DMS114 treated with DMSO at 0.1 percent for 48 hours (cell line): ENCODE measurements at regions not wholly inside any gene's neighbourhood (a gene's known extent, or its start where the extent isn't known, plus 50 kb on each side); places are given as distances from the start of the nearest gene placed in this dataset.
"Not testable (repeated sequence)": the region's sequence is repeated elsewhere in the genome, so short reads cannot be mapped to it uniquely, and the experiment has no call there.

ENCODE experiments used
- DNase-seq: peaks from one replicate; lab custom pipeline; 2025; ENCODE audit not compliant: unreplicated experiment; lab: John Stamatoyannopoulos, UW

DNA sequence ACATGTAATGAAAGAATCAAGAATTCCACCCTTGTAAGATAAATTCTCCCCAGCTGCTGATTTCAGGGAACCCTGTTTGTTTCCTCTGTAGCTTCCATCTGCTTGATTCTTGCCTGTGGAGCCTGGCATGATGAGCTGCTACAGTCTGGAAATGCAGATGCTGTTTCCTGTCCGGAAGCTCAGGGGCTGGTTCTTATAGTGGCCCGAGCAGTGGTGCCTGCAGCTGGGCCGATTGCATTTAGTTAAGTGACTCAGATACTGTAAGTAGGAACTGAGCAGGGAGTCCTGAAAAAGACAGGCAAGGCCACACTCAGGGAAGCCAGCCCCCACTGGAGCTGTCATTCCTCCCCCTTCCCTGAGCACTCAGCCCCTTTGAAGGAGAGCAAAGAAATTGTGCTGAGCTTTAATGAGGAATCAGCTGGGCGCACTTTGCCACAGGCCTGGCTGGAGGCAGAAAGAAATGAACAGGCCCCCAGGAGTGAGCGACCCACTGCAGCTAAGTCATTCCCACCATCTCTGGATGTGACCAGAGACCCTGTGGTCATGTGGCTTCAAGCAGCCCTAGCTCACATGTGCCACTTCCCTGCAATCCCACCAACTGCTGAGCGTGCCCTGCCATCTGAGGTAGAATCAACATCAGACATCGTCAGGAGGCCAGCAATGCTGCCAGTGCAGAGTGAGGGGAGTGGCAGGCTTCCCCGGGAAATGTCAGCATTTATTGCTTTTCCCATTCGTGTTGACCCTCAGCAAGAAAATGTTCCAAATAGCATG is 206.0 kb upstream of the WWC1 start:
- DNase-seq: no peak

DNA sequence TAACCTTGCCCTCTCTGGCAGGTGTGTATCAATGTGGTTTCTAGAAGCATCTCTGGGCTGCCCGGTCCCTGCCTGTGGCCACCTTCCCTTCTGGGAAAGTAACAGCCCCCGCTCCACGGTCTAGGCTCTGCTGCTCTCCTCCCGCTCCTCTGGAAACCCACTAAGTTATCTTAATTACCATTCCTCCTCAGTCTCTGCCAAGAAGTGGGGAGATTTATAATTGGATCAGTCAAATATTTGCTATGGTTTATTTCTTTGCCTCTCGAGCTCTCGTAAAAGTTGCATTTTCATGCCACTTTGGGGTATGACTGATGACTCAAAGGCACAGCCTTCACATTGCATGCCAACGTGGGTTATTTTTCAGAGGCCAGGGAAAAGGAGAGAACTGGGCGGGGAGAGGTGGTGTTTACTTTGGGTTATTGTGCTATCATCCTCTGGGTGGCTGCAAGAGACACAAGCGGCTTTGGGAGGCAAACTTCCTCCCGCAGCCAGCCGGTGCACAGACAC is 205.3 kb upstream of the WWC1 start:
- DNase-seq: no peak

DNA sequence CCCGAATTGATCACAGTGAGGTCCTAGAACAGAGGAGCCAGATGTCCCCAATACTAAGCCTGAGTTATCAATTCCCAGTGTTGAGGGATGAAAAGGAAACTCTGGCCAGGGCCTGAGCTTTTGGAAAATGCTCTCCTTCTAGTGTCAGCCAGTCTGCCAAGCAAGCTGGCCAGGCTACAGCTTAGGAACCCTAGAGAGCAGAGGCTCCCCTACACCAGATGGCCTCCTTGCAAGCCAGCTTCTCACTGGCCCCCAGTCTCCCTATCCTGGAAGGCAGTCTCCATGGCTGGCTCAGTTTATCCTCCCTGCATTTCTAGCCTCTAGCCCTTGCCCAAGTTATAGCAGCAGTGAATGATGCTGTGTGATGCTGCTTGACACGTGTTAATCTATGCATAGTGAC is 204.7 kb upstream of the WWC1 start:
- DNase-seq: no peak

- DNase-seq: no peak
These were observed 202.9 kb upstream of the WWC1 start for GRCh38 chr5:168088410-168089173.

GRCh38 chr5:168089201-168089887 is 202.1 kb upstream of the WWC1 start:
- no peak for DNase-seq

GRCh38 chr5:168092209-168093185 is 198.9 kb upstream of the WWC1 start:
- no peak for DNase-seq

GRCh38 chr5:168093200-168093910 is 198.1 kb upstream of the WWC1 start:
- no peak for DNase-seq

GRCh38 chr5:168096525-168096924 is 194.9 kb upstream of the WWC1 start:
- no peak for DNase-seq

DNA sequence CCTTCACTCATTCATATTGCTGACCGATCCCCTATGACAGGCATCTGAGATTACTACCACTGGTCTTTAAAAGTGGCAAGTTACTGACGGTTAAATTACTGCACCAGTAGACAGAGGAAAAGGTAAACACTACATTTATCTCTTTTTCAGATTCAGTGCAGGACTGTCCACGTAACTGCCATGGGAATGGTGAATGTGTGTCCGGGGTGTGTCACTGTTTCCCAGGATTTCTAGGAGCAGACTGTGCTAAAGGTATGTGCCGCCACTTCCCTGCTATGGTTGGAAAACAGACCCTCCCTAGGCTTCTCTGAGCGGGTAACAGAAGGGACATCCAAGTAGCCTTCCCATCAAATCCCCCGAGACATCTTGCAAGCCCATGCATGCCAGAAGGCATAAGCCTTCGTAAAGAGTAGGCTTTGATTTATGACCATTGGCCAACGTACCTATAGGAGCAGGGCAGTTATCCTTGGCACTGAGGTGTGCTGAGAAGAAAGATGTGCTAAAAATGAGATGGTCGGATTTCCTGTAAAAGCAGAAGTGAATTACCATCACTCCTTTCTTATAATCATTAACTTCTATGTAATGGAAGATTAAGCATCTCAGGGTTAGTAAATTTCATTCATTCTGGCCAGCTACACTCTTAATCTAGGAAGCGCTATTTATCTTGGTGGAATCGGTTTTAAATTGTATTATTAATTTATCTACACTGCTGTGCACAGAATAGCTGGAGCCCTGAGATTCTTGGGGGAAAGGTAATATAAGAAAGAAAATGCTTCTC is 193.4 kb upstream of the WWC1 start:
- no peak for DNase-seq

DNA sequence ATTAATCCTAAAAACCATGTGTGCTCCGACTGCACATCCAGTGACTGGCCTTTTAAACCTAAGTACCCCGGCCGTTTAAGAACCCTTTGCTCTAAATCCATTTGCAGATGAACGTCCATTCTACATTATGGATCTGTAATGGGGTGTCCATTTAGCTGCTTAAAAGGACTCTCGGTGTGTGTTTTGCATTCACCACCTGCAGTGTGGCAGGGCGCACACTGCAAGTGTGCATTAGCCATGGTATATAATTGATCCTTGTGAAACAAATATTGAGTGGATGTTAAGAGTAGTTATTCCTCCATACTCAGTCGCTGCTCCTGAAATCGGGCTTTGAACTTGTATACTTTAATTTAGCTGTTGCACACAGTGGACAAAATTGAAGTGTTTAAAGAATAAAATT is 190.1 kb upstream of the WWC1 start:
- DNase-seq: no peak

DNA sequence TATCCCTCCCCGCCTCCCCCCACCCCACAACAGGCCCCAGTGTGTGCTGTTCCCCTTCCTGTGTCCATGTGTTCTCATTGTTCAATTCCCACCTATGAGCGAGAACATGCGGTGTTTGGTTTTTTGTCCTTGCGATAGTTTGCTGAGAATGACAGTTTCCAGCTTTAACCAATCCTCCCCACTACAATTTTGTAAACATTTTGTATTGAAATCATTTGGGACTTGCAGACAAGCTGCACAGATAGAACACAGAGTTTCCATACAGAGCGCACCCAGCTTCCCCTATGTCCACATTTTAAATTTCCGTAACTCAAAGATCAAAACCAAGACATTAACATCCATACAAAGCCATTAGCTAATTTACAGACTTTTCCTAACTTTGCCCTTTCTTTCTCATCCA is 188.4 kb upstream of the WWC1 start:
- not testable (repeated sequence) for DNase-seq

GRCh38 chr5:168104350-168104749 is 187.1 kb upstream of the WWC1 start:
- DNase-seq: no peak

- no peak for DNase-seq
These were observed 186.5 kb upstream of the WWC1 start for GRCh38 chr5:168104811-168105481.

- DNase-seq: no peak
These were observed 185.3 kb upstream of the WWC1 start for GRCh38 chr5:168106008-168106761.

DNA sequence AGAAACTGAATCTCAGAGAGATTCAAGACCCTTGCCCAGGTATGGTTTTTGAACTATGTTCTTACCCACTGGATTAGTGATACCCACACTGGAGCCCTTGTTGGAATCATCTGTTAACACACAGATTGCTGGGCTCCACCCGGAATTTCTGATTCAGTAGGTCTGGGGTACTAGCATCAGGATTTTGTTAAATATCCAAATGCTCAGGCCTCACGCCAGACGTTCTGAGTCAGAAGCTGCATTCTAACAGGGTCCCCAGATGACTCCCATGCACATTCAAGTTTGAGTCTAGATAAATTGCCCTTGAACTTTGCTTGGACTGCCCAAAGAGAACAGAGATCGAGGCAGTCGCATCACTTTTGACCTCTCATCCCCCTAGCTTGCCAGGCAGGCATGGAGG is 182.0 kb upstream of the WWC1 start:
- no peak for DNase-seq

DNA sequence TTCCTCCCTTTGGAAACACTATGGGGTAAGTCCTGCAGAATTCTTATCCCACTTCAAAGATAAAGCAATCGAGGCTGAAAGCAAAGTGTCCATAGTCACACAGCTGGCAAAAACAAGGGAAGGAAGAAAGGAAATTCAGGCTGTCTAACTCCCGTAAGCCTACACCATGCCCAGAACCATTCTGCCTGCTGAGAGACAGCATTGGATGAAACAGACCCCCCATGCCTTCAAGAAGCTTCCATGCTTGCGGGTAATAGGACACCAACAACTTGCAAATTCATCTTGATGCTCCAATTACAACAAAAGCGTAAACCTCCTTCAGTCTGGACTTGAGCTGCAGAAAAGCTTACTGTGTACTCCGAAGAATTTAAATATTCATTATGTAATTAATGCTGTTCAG is 181.1 kb upstream of the WWC1 start:
- DNase-seq: no peak

DNA sequence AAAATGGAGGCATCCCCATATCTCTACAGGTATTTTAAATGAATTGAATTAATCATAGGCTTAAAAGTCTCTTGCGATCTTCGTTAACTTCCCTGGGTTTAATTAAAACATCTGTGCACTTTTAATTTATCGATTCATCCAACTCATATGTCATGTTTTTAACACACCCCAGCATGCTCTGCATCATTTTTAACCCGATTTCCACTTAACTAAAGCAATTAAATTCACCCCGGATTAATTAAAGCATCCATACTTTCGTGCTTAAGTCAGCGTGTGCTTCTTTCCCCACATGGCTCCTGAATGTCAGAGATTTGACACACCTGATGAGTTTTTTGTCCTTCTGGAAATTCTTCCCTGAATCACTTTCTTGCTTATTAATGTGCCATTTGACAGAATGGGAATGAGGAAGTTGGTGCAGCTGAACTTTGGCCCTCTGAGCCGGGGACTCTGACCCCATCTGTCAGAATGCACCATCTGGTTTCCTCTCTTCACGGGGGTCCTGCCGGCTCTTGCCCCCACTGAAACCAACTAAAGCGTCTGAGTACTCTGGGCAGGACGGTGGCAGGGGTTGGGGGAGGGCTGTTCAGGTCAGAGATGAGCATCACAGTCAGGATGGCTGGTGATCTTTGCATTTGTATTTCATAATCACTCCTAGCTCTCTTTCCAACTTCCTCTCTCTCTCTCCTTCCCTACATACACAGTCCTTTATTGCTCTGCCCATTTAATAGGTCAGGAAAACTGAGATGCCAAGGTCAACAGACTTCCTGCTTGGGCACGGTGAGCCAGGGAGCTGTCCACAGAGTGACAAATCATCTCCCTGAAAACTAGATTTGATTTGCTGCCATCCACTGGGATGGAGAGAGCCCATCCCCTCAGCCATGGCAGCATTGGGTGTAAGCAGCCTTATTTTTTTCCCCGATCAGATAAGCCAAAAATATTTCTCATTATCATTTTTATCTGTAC is 180.3 kb upstream of the WWC1 start:
- no peak for DNase-seq
